GM23248 (cell line): ENCODE measurements at regions not wholly inside any gene's neighbourhood (a gene's known extent, or its start where the extent isn't known, plus 50 kb on each side); places are given as distances from the start of the nearest gene placed in this dataset.

Source experiments
- DNase-seq: peaks from one replicate; pipeline ENCODE4 v3.0.0-alpha.2; 2015
- H2AFZ ChIP-seq: fragments of 200-600 bp; sonication (generic); 2 replicates; pipeline ENCODE4 v1.6.1; 2016; ENCODE audit warnings: antibody characterized with exemption
- H3F3A ChIP-seq: fragments of 200-600 bp; sonication (generic); 2 replicates; pipeline ENCODE4 v1.6.1; 2016; ENCODE audit warnings: mild to moderate bottlenecking, antibody characterized with exemption, mixed run types; ENCODE audit not compliant: insufficient read depth
- H3K27ac ChIP-seq: fragments of 200-600 bp; sonication (generic); 2 replicates; pipeline ENCODE4 v1.5.1; 2016; ENCODE audit warnings: mild to moderate bottlenecking
- H3K27me3 ChIP-seq: fragments of 200-600 bp; sonication (generic); replicated peaks from 2 replicates; pipeline ENCODE4 v1.6.1; 2016; ENCODE audit warnings: mild to moderate bottlenecking; ENCODE audit not compliant: insufficient read depth
- H3K36me3 ChIP-seq: fragments of 200-600 bp; sonication (generic); 2 replicates; pipeline ENCODE4 v1.6.1; 2016; ENCODE audit warnings: low read depth, mild to moderate bottlenecking
- H3K4me1 ChIP-seq: fragments of 200-600 bp; sonication (generic); 2 replicates; pipeline ENCODE4 v1.6.1; 2016; ENCODE audit warnings: mild to moderate bottlenecking; ENCODE audit not compliant: insufficient read depth
- H3K4me2 ChIP-seq: fragments of 200-600 bp; sonication (generic); one replicate; pipeline ENCODE4 v1.6.1; 2016; ENCODE audit warnings: mild to moderate bottlenecking; ENCODE audit not compliant: unreplicated experiment
- H3K4me3 ChIP-seq: fragments of 200-600 bp; sonication (generic); 2 replicates; pipeline ENCODE4 v1.5.1; 2016; ENCODE audit warnings: mild to moderate bottlenecking
- H3K79me2 ChIP-seq: fragments of 200-600 bp; sonication (generic); 2 replicates; pipeline ENCODE4 v1.6.1; 2016; ENCODE audit warnings: mild to moderate bottlenecking; ENCODE audit not compliant: insufficient read depth
- H3K9ac ChIP-seq: fragments of 200-600 bp; sonication (generic); 2 replicates; pipeline ENCODE4 v1.6.1; 2016; ENCODE audit warnings: mild to moderate bottlenecking
- H3K9me2 ChIP-seq: fragments of 200-600 bp; sonication (generic); 2 replicates; pipeline ENCODE4 v1.6.1; 2016; ENCODE audit warnings: mixed run types, mild to moderate bottlenecking, moderate library complexity; ENCODE audit not compliant: insufficient read depth
- H3K9me3 ChIP-seq: fragments of 200-600 bp; sonication (generic); one replicate; pipeline ENCODE4 v1.6.1; 2017; ENCODE audit warnings: low read depth
- H4K20me1 ChIP-seq: fragments of 200-600 bp; sonication (generic); 2 replicates; pipeline ENCODE4 v1.6.0; 2016; ENCODE audit not compliant: insufficient read depth
- EZH2 ChIP-seq: fragments of 200-600 bp; sonication (generic); IDR thresholded peaks from 2 replicates; pipeline ENCODE4 v1.6.1; 2018; ENCODE audit warnings: antibody characterized with exemption, mild to moderate bottlenecking; ENCODE audit not compliant: insufficient read depth, poor library complexity, severe bottlenecking
- EZH2phosphoT487 ChIP-seq: fragments of 200-600 bp; sonication (generic); IDR thresholded peaks from 2 replicates; pipeline ENCODE4 v1.6.1; 2018; ENCODE audit warnings: antibody characterized with exemption, moderate library complexity, mild to moderate bottlenecking, low read depth; ENCODE audit not compliant: insufficient read depth
- WGBS, 2 experiments: methylation state at CpG; one replicate each; pipeline ENCODE4 v1.1.6; 2015 to 2017; ENCODE audit warnings: low lambda C conversion rate in 2 of 2, low coverage in 1 of 2; ENCODE audit errors: missing lambda C conversion rate in 2 of 2; 5-methylcytosine and 5-hydroxymethylcytosine counted together
- in situ Hi-C: fragments of 300-500 bp; cut with MboI; formaldehyde crosslinking; loops from 2 replicates; pipeline ENCODE4 v1.15.0; 2020

- DNase-seq = no peak
- Histone ChIP-seq H3K27ac (no peak overlapping the region), H3K4me1 (no peaks in the 10 kb centered on the region), H3K9me2 (no peaks in the 10 kb centered on the region), H3K27me3 (no peaks in the 10 kb centered on the region), H3K4me2 (no peak overlapping the region), H3K9me3 (no peaks in the 10 kb centered on the region), H3F3A (no peaks in the 10 kb centered on the region), H3K4me3 (no peak overlapping the region), H3K9ac (no peak overlapping the region), H2AFZ (no peak overlapping the region), H4K20me1 (no peaks in the 10 kb centered on the region), H3K79me2 (no peaks in the 10 kb centered on the region), H3K36me3 (no peaks in the 10 kb centered on the region)
- WGBS, 2 experiments = 56 to 57% methylated on average over 21 of the region's 21 CpGs
- in situ Hi-C loops = no loop called here
- TF ChIP-seq EZH2phosphoT487 = no peak
- TF ChIP-seq EZH2 = no peak
Measured at GRCh38 chr2:66070721-66071602, 364.0 kb upstream of the MEIS1 start.

DNA sequence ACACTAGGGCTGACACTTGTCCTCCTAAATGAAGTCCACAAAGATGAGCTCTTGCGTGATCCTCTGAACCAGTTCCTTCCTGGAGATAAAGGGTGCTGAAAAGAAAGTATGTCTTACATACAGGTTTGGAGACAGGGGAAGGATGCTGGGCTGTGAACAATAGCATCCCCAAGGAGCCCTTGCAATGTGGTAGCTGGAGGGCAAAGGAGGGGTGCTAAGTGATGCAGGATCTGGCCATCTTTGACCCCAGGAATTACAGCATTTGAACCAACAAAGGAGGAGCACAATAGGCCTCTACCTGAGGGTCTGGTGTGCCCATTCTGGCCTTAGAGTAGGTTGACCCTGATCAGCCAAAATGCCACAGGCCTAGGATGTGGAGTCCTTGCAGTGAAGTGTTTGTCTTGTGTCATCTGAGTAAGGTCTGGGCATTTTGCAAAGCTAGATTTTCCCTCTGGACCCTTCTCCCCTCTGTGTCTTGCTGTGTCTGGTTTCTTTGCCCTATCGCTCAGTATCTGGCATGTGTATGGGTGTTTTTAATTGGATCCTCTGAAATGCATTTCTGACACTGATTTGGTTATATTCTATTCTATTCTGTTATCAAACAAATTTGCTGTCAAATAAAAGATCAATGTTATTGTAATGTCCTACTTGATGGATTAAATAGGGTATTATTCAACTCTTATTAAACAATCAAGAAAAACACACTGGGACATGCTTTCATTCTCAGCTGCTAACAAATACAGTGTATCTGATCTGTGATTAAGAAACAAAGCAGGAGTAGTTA, 364.8 kb upstream of the MEIS1 start:
- Histone ChIP-seq H3K36me3 (no peaks in the 10 kb centered on the region), H3K27ac (no peak overlapping the region), H3K27me3 (no peaks in the 10 kb centered on the region), H2AFZ (no peak overlapping the region), H3K4me2 (no peak overlapping the region), H3K9me3 (no peaks in the 10 kb centered on the region), H3K9me2 (no peaks in the 10 kb centered on the region), H3K4me3 (no peak overlapping the region), H4K20me1 (no peaks in the 10 kb centered on the region), H3K79me2 (no peaks in the 10 kb centered on the region), H3F3A (no peaks in the 10 kb centered on the region), H3K9ac (no peak overlapping the region), H3K4me1 (no peaks in the 10 kb centered on the region)
- no peak for TF ChIP-seq EZH2
- no peak for TF ChIP-seq EZH2phosphoT487
- in situ Hi-C loops = no loop called here
- no peak for DNase-seq
- 73 to 76% methylated on average over 2 of the region's 2 CpGs for WGBS, 2 experiments

DNA sequence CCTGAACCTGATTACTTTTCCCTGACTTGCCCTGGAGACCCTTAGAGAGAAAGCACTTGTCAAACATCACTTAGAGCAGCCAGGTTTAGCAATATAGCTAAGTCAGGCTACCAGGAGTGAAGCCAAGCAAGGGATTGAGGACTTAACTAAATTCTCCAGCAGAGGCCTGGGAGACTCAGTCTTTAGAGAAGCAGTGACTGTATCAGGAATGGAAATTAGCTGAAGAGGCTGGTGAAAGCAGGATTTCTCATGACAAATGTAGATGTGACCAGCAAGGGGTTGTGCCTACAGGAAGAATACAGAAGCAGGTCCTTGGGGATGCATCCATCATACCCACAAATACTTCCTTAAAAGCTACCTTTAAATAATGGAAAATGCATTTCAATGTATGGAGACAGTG, 368.9 kb upstream of the MEIS1 start:
- Histone ChIP-seq H3K79me2 (no peaks in the 10 kb centered on the region), H2AFZ (no peak overlapping the region), H3K27me3 (no peaks in the 10 kb centered on the region), H3K4me2 (no peak overlapping the region), H3K27ac (no peak overlapping the region), H3K36me3 (no peaks in the 10 kb centered on the region), H3K9ac (no peak overlapping the region), H3K4me3 (no peak overlapping the region), H4K20me1 (no peaks in the 10 kb centered on the region), H3K9me2 (no peaks in the 10 kb centered on the region), H3K9me3 (no peaks in the 10 kb centered on the region), H3F3A (no peaks in the 10 kb centered on the region), H3K4me1 (no peaks in the 10 kb centered on the region)
- TF ChIP-seq EZH2 = no peak
- TF ChIP-seq EZH2phosphoT487 = no peak
- in situ Hi-C loops = no loop called here
- DNase-seq = no peak

- TF ChIP-seq EZH2 (no peak), EZH2phosphoT487 (no peak)
- Histone ChIP-seq H3K36me3 (no peaks in the 10 kb centered on the region), H4K20me1 (no peaks in the 10 kb centered on the region), H3K79me2 (no peaks in the 10 kb centered on the region), H3K4me3 (no peak overlapping the region), H3K9me3 (no peaks in the 10 kb centered on the region), H3K4me1 (no peaks in the 10 kb centered on the region), H3F3A (no peaks in the 10 kb centered on the region), H3K27me3 (peaks cover 4% of the 10 kb centered on the region; the same call in 1 of the 2 replicates), H2AFZ (no peak overlapping the region), H3K4me2 (no peak overlapping the region), H3K9ac (no peak overlapping the region), H3K27ac (no peak overlapping the region), H3K9me2 (no peaks in the 10 kb centered on the region)
- DNase-seq = no peak
- in situ Hi-C loops = no loop called here
Measured at GRCh38 chr2:66059332-66059731, 375.6 kb upstream of the MEIS1 start.
